Thyroid gland (tissue), 4 donors: ENCODE measurements at regions not wholly inside any gene's neighbourhood (a gene's known extent, or its start where the extent isn't known, plus 50 kb on each side); places are given as distances from the start of the nearest gene placed in this dataset.

ENCODE experiments used
- POLR2A ChIP-seq, 2 donors: fragments of 450-650 bp; IDR thresholded peaks; one replicate each; pipeline ENCODE4 v1.6.1; 2017; ENCODE audit warnings: antibody characterized with exemption in 2 of 2, mild to moderate bottlenecking in 2 of 2, moderate library complexity in 1 of 2
- TF ChIP-seq, protein P1 (sequence below), 6 experiments: fragments of 200-600 bp in 3 of 6; fragments of 450-650 bp in 3 of 6; sonication (generic) in 3 of 6; IDR thresholded peaks; one replicate each; pipeline ENCODE4 v1.5.1; 2016 to 2019; ENCODE audit warnings: antibody characterized with exemption in 6 of 6, mild to moderate bottlenecking in 2 of 6, inconsistent platforms in 1 of 6, moderate library complexity in 1 of 6

DNA sequence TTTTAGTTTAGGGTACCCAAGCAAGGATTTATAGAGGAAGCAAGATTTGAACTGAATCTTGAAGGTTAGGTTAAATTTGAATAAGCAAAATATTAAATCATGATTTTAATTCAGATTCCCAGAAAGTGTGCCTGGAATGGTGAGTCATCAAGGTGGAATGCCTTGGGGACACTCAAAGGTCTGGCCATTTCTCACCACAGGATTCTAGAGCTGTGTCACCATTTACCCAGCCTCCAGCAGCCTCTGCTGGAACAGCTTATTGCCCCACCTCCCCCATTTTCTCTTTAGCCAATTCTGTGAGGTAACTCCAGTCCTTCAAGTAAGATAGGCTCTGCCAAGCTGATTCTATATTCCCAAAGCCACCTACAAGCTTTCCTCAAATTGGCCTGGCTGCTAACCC, 181.4 kb downstream of the SIM1 start:
- TF ChIP-seq, protein P1, sequence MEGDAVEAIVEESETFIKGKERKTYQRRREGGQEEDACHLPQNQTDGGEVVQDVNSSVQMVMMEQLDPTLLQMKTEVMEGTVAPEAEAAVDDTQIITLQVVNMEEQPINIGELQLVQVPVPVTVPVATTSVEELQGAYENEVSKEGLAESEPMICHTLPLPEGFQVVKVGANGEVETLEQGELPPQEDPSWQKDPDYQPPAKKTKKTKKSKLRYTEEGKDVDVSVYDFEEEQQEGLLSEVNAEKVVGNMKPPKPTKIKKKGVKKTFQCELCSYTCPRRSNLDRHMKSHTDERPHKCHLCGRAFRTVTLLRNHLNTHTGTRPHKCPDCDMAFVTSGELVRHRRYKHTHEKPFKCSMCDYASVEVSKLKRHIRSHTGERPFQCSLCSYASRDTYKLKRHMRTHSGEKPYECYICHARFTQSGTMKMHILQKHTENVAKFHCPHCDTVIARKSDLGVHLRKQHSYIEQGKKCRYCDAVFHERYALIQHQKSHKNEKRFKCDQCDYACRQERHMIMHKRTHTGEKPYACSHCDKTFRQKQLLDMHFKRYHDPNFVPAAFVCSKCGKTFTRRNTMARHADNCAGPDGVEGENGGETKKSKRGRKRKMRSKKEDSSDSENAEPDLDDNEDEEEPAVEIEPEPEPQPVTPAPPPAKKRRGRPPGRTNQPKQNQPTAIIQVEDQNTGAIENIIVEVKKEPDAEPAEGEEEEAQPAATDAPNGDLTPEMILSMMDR (IDR thresholded peaks at IDR 0.05): no peak
- TF ChIP-seq POLR2A (IDR thresholded peaks at IDR 0.05): no peak
